BLaER1 treated with 17β-estradiol and CSF1 and Interleukin-3, amounts not matched to agents 10 nM and 100 nM (cell line): ENCODE measurements at regions not wholly inside any gene's neighbourhood (a gene's known extent, or its start where the extent isn't known, plus 50 kb on each side); places are given as distances from the start of the nearest gene placed in this dataset.
"Not testable (repeated sequence)": the region's sequence is repeated elsewhere in the genome, so short reads cannot be mapped to it uniquely, and the experiment has no call there.

Experiments used
- H3K27ac ChIP-seq, 11 experiments: shearing (Covaris generic); formaldehyde crosslinking; 2 replicates each; pipeline ENCODE4 v1.8.1; 2022
- H3K27me3 ChIP-seq, 11 experiments: shearing (Covaris generic); formaldehyde crosslinking; 2 replicates each; pipeline ENCODE4 v1.8.1; 2022
- H3K36me3 ChIP-seq, 11 experiments: shearing (Covaris generic); formaldehyde crosslinking; 2 replicates each; pipeline ENCODE4 v1.8.1; 2022
- H3K4me1 ChIP-seq, 10 experiments: shearing (Covaris generic); formaldehyde crosslinking; 2 replicates each; pipeline ENCODE4 v1.8.1; 2022
- H3K4me2 ChIP-seq, 11 experiments: shearing (Covaris generic); formaldehyde crosslinking; 2 replicates each; pipeline ENCODE4 v1.8.1; 2022
- H3K4me3 ChIP-seq, 10 experiments: shearing (Covaris generic); formaldehyde crosslinking; 2 replicates each; pipeline ENCODE4 v1.8.1; 2022
- H3K9ac ChIP-seq, 11 experiments: shearing (Covaris generic); formaldehyde crosslinking; 2 replicates each; pipeline ENCODE4 v1.8.1; 2022
- H3K9me3 ChIP-seq, 11 experiments: shearing (Covaris generic); formaldehyde crosslinking; replicated peaks in 1 of 11; 2 replicates each; pipeline ENCODE4 v1.8.1; 2022
- H4K20me1 ChIP-seq, 11 experiments: shearing (Covaris generic); formaldehyde crosslinking; 2 replicates each; pipeline ENCODE4 v1.8.1; 2022
- Cebpa-rat ChIP-seq, 11 experiments: shearing (Covaris generic); IDR thresholded peaks; 2 replicates each; pipeline ENCODE4 v1.8.1; 2022

DNA sequence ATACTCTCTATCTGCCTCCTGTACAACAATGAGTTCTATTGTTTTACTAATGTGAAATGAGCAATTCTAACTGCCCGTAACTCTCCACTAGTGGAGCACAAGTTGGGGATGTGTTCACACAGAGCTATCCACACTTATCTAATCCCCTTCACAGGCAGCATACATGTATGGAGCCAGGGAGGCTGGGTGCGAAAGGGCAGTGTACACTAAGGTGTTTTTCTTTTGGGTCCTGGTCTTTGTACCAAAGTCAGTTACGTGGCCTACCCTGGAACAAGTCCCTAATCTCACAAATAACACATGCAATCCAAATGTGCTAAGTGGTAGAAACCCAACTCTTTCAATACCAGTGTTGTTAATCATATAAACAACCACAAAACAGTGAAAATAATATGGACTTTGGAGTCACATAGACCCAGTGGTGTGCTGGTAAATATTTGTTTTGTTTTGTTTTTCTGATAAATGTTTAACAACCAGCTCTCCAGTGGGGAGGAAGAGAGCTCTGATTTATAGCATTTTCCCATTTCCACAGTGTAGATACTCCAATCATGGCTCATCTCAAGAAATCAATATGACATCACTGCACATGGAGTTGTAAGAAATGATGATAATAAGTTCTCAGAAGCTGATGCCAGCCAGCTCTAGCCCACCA, 319.9 kb upstream of the DUSP10 start:
- Histone ChIP-seq H3K4me1 (peaks cover 0 to 8% (median 0%) of the 10 kb centered on the region in 10 experiments; a peak in 3 of 20 replicates), H3K4me3 (no peak overlapping the region), H3K9me3 (peaks cover 24 to 40% (median 35%) of the 10 kb centered on the region in 11 experiments), H3K9ac (no peak overlapping the region), H3K36me3 (no peaks in the 10 kb centered on the region), H3K27ac (no peak overlapping the region), H4K20me1 (no peaks in the 10 kb centered on the region), H3K27me3 (no peaks in the 10 kb centered on the region), H3K4me2 (no peak overlapping the region)
- no peak for TF ChIP-seq Cebpa-rat (IDR thresholded peaks at IDR 0.05)

DNA sequence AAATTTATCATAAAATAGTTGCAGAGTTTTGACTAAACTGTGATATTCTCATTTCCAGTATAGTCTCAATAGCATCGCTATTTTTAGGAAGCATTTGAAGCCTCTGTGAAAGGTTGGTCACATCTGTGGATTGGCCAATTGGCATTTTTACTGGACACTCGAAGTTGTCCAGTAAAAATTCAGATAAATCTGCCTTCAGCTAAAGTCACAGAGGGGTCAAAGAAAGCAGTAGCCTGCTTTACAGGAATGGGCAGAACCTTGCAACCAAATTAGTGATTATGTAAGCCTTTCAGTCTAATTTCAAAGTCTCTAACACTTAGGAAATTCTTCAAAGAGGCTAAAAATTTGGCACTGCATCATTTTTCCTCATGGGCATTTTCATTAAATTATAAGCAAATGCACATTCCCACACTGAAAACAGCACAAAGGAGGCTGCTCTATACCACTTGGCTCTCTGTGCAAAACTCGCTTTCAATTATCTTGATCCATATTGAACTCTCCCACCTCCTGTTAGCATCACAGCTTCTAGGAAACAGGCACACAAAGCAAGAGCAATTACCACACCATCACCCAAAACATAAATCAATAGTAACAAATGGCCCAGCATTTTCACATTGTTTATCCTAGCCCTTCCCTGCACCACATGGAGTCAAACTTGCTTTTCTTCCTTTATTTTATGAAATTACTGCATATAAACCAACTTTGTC, 318.5 kb upstream of the DUSP10 start:
- H3K4me1 ChIP-seq, result peaks cover 0 to 8% (median 0%) of the 10 kb centered on the region in 10 experiments; a peak in 3 of 20 replicates
- no peaks in the 10 kb centered on the region for H4K20me1 ChIP-seq
- H3K9ac ChIP-seq, result no peak overlapping the region
- no peak overlapping the region for H3K4me2 ChIP-seq
- no peak for TF ChIP-seq Cebpa-rat (IDR thresholded peaks at IDR 0.05)
- no peak overlapping the region for H3K4me3 ChIP-seq
- no peaks in the 10 kb centered on the region for H3K27me3 ChIP-seq
- H3K9me3 ChIP-seq, result peaks cover 18 to 26% (median 24%) of the 10 kb centered on the region in 11 experiments
- no peak overlapping the region for H3K27ac ChIP-seq
- no peaks in the 10 kb centered on the region for H3K36me3 ChIP-seq

DNA sequence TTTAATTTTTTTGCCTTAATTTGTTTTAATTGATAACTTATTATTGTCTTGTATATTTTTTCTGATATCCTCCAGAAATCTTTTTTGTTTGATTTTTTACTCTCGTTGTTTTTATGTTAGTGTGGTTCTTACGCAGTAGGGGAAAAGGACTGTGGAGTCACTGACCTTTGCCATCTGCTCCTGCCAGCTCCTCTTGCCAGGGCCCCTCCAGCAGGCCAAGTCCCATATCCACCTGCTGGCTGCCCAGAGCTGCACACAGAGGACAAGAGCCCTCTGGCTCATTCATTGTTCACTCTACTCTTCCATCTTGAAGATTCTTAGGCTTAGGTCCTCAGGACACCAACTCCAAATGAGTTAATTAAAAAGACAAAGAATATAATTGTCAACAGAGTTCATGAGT, 316.4 kb upstream of the DUSP10 start:
- Histone ChIP-seq H3K27ac (no peak overlapping the region), H3K4me3 (no peak overlapping the region), H3K9ac (no peak overlapping the region), H3K27me3 (no peaks in the 10 kb centered on the region), H3K4me1 (no peaks in the 10 kb centered on the region), H3K4me2 (no peak overlapping the region), H3K36me3 (no peaks in the 10 kb centered on the region), H3K9me3 (peaks cover 0 to 5% (median 3%) of the 10 kb centered on the region in 11 experiments; a peak in 10 of 22 replicates), H4K20me1 (no peaks in the 10 kb centered on the region)
- TF ChIP-seq Cebpa-rat (IDR thresholded peaks at IDR 0.05), result no peak

DNA sequence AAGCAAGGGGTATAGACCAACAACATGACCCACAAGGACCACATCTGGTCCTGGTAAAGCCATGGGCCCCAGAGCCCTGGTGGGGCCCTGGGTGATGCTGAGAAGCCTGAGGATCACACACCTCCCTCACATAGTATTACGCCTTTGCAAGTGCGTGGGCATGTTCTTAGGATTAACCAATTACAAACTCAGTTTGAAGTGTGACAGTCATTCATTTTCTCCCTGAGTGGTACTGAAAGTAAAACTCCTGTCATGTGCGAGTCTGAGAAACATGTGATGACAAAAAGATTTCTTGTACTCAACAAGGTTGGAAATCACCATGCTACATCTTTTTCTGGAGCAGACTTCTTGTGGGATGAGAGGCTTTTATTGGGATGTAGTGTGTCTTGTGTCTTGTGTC, 315.3 kb upstream of the DUSP10 start:
- no peaks in the 10 kb centered on the region for H3K4me1 ChIP-seq
- no peak for TF ChIP-seq Cebpa-rat (IDR thresholded peaks at IDR 0.05)

DNA sequence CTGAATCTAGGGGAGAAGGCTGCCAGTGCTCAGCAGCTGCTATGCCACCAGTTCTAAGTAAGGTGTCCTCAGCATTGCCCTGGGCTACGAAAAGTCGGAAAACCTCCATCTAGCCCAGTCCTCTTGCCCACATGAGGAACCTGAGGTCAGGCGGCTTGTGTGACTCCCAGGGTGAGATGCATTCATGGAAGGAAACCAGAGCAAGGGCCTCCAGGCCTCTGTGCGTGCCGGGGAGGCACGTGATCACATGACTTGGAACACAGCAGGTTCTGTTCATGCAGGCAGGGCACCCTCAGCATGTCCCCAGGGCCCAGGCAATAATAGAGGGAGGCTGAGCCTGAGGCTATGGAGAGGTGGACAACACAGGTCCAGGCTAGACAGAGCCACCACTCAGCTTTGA, 312.5 kb upstream of the DUSP10 start:
- no peak overlapping the region for H3K9ac ChIP-seq
- no peaks in the 10 kb centered on the region for H3K27me3 ChIP-seq
- no peaks in the 10 kb centered on the region for H4K20me1 ChIP-seq
- peaks cover 0 to 10% (median 4%) of the 10 kb centered on the region in 11 experiments; a peak in 10 of 22 replicates for H3K9me3 ChIP-seq
- peaks cover 0 to 5% (median 3%) of the 10 kb centered on the region in 10 experiments; a peak in 15 of 20 replicates for H3K4me1 ChIP-seq
- no peak overlapping the region for H3K4me3 ChIP-seq
- H3K4me2 ChIP-seq, result no peak overlapping the region
- H3K27ac ChIP-seq, result no peak overlapping the region
- TF ChIP-seq Cebpa-rat (IDR thresholded peaks at IDR 0.05), result no peak
- H3K36me3 ChIP-seq, result no peaks in the 10 kb centered on the region

More for the DNA sequence above, 315.3 kb upstream of the DUSP10 start:
- no peaks in the 10 kb centered on the region for H3K36me3 ChIP-seq
- H3K27me3 ChIP-seq, result no peaks in the 10 kb centered on the region
- no peaks in the 10 kb centered on the region for H4K20me1 ChIP-seq
- H3K4me2 ChIP-seq, result no peak overlapping the region
- H3K4me3 ChIP-seq, result no peak overlapping the region
- H3K9ac ChIP-seq, result no peak overlapping the region
- no peaks in the 10 kb centered on the region for H3K9me3 ChIP-seq
- no peak overlapping the region for H3K27ac ChIP-seq

DNA sequence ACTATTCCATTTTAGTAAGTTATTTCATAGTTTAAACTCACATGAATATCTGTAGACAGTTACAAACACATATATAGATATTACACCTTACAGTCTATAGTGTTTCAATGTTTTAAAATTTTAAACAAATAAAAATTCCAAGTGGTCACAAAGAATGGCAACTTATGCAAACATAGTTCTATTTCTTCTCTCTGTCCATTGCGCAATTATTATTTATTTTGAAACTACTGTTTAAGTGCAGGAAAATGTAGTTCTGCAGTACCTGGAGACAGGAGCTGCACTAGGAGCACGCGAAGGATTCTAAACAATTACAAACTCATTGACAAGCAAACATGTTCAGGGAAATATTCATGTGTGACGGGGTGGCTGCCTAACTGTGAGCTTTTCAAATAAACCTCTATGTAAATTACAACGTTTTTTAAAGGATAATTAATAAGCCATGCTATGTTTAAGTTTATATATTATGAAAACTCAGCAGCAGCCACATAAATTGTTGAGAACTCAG, 312.0 kb upstream of the DUSP10 start:
- no peak overlapping the region for H3K4me2 ChIP-seq
- H3K27ac ChIP-seq, result no peak overlapping the region
- TF ChIP-seq Cebpa-rat (IDR thresholded peaks at IDR 0.05), result peak in 7 of 11 experiments; percentile 36 to 81 (median 53); a peak in 9 of 22 replicates
- peaks cover 0 to 10% (median 4%) of the 10 kb centered on the region in 11 experiments; a peak in 10 of 22 replicates for H3K9me3 ChIP-seq
- H3K9ac ChIP-seq, result no peak overlapping the region
- no peaks in the 10 kb centered on the region for H3K36me3 ChIP-seq
- H3K4me1 ChIP-seq, result peaks cover 3 to 11% (median 9%) of the 10 kb centered on the region in 10 experiments
- H3K27me3 ChIP-seq, result peaks cover 0 to 4% (median 0%) of the 10 kb centered on the region in 11 experiments; a peak in 1 of 22 replicates
- H4K20me1 ChIP-seq, result no peaks in the 10 kb centered on the region
- no peak overlapping the region for H3K4me3 ChIP-seq

DNA sequence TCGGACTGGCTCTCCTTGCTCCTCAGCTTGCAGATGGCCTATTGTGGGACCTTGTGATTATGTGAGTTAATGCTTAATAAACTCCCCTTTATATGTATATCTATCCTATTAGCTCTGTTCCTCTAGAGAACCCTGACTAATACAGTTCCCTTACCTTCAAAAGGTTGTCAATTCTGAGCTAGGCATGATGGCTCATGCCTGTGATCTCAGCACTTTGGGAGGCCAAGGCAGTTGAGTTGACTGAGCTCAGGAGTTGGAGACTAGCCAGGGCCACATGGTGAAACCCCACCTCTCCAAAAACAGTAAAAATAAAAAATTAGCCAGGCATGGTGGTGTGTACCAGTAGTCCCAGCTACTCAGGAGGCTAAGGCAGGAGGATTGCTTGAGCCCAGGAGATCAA, 309.4 kb upstream of the DUSP10 start:
- not testable (repeated sequence) for H3K9me3 ChIP-seq, H4K20me1 ChIP-seq, H3K4me3 ChIP-seq, H3K36me3 ChIP-seq, H3K9ac ChIP-seq, H3K27ac ChIP-seq, H3K4me2 ChIP-seq, H3K27me3 ChIP-seq
- peaks cover 15 to 24% (median 21%) of the 10 kb centered on the region in 10 experiments for H3K4me1 ChIP-seq

DNA sequence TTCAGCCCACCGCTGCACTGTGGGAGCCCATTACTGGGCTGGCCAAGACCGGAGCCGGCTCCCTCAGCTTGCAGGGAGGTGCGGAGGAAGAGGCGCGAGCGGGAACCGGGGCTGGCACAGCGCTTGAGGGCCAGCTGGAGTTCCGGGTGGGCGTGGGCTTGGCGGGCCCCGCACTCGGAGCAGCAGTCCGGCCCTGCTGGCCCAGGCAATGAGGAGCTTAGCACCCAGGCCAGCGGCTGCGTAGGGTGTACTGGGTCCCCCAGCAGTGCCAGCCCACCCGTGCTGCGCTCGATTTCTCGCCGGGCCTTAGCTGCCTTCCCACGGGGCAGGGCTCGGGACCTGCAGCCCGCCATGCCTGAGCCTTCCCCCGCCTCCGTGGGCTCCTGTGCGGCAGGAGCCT, 307.8 kb upstream of the DUSP10 start:
- H3K4me3 ChIP-seq, H3K36me3 ChIP-seq, H3K9ac ChIP-seq, H4K20me1 ChIP-seq, H3K27me3 ChIP-seq, H3K9me3 ChIP-seq: not testable (repeated sequence)
- peak overlapping the region in 9 of 11 experiments; percentile 28 to 71 (median 57); a peak in 15 of 22 replicates for H3K4me2 ChIP-seq
- H3K27ac ChIP-seq, result peak overlapping the region in 3 of 11 experiments; percentile 16 to 43 (median 21); a peak in 3 of 22 replicates
- H3K4me1 ChIP-seq, result peaks cover 15 to 33% (median 22%) of the 10 kb centered on the region in 10 experiments

DNA sequence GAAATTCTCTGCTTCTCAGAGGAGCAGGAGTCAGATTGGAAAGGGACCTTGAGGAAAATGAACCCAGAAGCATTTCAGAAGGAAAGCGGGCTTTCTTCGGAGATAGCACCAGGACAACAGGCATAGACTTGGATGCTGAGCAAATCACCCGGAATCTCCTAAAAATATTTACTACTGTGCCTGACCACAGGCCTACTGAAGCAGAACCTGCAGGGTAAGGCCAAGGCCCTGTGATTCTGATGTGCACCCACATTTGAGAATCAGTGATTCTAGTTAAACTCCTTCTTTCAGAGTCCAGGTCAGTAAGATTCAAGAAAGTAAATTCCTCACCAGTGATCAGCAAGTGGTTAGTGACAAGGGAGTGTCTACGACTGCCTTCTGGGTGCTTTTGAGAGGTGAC, 307.3 kb upstream of the DUSP10 start:
- Histone ChIP-seq H3K9me3 (peaks cover 0 to 10% (median 4%) of the 10 kb centered on the region in 11 experiments; a peak in 10 of 22 replicates), H3K4me1 (peaks cover 15 to 33% (median 22%) of the 10 kb centered on the region in 10 experiments), H4K20me1 (no peaks in the 10 kb centered on the region), H3K27ac (peak overlapping the region in 5 of 11 experiments; percentile 11 to 43 (median 16); a peak in 7 of 22 replicates), H3K4me3 (no peak overlapping the region), H3K36me3 (no peaks in the 10 kb centered on the region), H3K9ac (no peak overlapping the region; a peak in 1 of 22 replicates), H3K27me3 (peaks cover 0 to 10% (median 0%) of the 10 kb centered on the region in 11 experiments; a peak in 2 of 22 replicates), H3K4me2 (peak overlapping the region; percentile 28 to 71 (median 58); a peak in 21 of 22 replicates)
- no peak for TF ChIP-seq Cebpa-rat (IDR thresholded peaks at IDR 0.05)
